ENCODE measurements at regions not wholly inside any gene's neighbourhood (a gene's known extent, or its start where the extent isn't known, plus 50 kb on each side); places are given as distances from the start of the nearest gene placed in this dataset.

GRCh38 chr18:27636576-27637085 lies 451.5 kb upstream of the CHST9 start:
- no peaks in the 10 kb centered on the region for H3K9me3 ChIP-seq (ENCODE audit: control insufficient read depth, insufficient read depth, low read length)
- H2AK9ac ChIP-seq (replicated peaks; ENCODE audit: low read depth, low read length, poor library complexity), result no peak overlapping the region
- ChIA-PET CTCF (no interaction called here), POLR2A (ENCODE audit: unreplicated experiment) (no interaction called here)
- no peak for TF ChIP-seq CEBPB (IDR thresholded peaks at IDR 0.05; ENCODE audit: low read depth, low read length)
- in situ Hi-C loops (cut with MboI; ENCODE audit: low sequenced_read_pairs) (no loop called here), intact Hi-C loops (cut with micrococcal nuclease) (no loop called here), dilution Hi-C loops (cut with HindIII; ENCODE audit: low sequenced_read_pairs, unreplicated experiment) (no loop called here)
- no peak overlapping the region for H3K14ac ChIP-seq (replicated peaks; ENCODE audit: low read depth, low read length)
- H3K4me1 ChIP-seq (ENCODE audit: control insufficient read depth, insufficient read depth, low read length), result no peaks in the 10 kb centered on the region
- no peak overlapping the region for H2BK5ac ChIP-seq (ENCODE audit: low read depth, low read length, poor library complexity, severe bottlenecking)
- no peak overlapping the region for H3K4ac ChIP-seq (ENCODE audit: low read depth, low read length)
- no peak overlapping the region for H3K23ac ChIP-seq (ENCODE audit: low read depth, low read length)
- no peak overlapping the region for H3K4me2 ChIP-seq (ENCODE audit: low read depth, low read length)
- no peak for DNase-seq
- no peaks in the 10 kb centered on the region for H4K20me1 ChIP-seq (ENCODE audit: insufficient read depth, low read length)
- no peak overlapping the region for H4K8ac ChIP-seq (ENCODE audit: low read depth in 2 of 2, low read length in 2 of 2)
- H3K79me1 ChIP-seq (ENCODE audit: low read depth in 1 of 2, low read length in 2 of 2), result no peaks in the 10 kb centered on the region
- no peak overlapping the region for H4K91ac ChIP-seq (ENCODE audit: insufficient read depth, low read depth, low read length)
- H3K56ac ChIP-seq (ENCODE audit: extremely low read depth, insufficient read depth, low read length), result no peak overlapping the region
- no peaks in the 10 kb centered on the region for H3K36me3 ChIP-seq (ENCODE audit: control insufficient read depth, insufficient read depth, low read length)
- no peak overlapping the region for H2AFZ ChIP-seq (replicated peaks; ENCODE audit: low read length, poor library complexity)
- H2BK15ac ChIP-seq (ENCODE audit: low read depth, low read length), result no peak overlapping the region
- no CpG with 5 or more reads among the region's 9 CpGs for WGBS, 2 experiments (ENCODE audit: extremely low coverage in 2 of 2, insufficient read length in 1 of 2)
- no peak overlapping the region for H2AK5ac ChIP-seq (ENCODE audit: low read depth, low read length)
- no peak overlapping the region for H3K4me3 ChIP-seq (ENCODE audit: insufficient read depth, low read depth, low read length)
- no peaks in the 10 kb centered on the region for H3K9me1 ChIP-seq (ENCODE audit: insufficient read depth, low read length)
- H2BK20ac ChIP-seq (ENCODE audit: low read depth, low read length), result no peak overlapping the region
- no peak overlapping the region for H3K18ac ChIP-seq (ENCODE audit: low read depth, low read length)
- no peak overlapping the region for H3K27ac ChIP-seq (ENCODE audit: insufficient read depth, low read length)
- H4K5ac ChIP-seq (ENCODE audit: low read depth, low read length), result no peak overlapping the region
- no peaks in the 10 kb centered on the region for H3K27me3 ChIP-seq (ENCODE audit: control insufficient read depth, insufficient read depth, low read length)
- ATAC-seq (ENCODE audit: low read depth), result no peak
- no peak overlapping the region for H3K9ac ChIP-seq (ENCODE audit: low read depth, low read length)
- no TSS peak for BruUV-seq (replicated peaks)
- no peak overlapping the region for H2BK120ac ChIP-seq (ENCODE audit: low read depth, low read length)
